GM12878 (cell line): ENCODE measurements at regions not wholly inside any gene's neighbourhood (a gene's known extent, or its start where the extent isn't known, plus 50 kb on each side); places are given as distances from the start of the nearest gene placed in this dataset.

Experiments
- ATAC-seq: fragments of 200-7000 bp; cut with Tn5 transposase; 3 replicates; pipeline ENCODE4 v1.9.1; 2020; ENCODE audit warnings: mild to moderate bottlenecking, moderate library complexity
- BruUV-seq: library from RNA; stranded (reverse); fragments of 400-500 nt; replicated peaks from 2 replicates; lab custom pipeline; 2021; lab: Mats Ljungman, UMichigan
- CTCF ChIA-PET: fragments of 300-600 bp; sonication (Branson Sonifier 250); formaldehyde crosslinking; extraction: SDS; loops from one replicate; lab custom pipeline; 2021; ENCODE audit warnings: inconsistent platforms; lab: Yijun Ruan, JAX
- POLR2A ChIA-PET: fragments of 350-600 bp; formaldehyde crosslinking; extraction: SDS; loops from one replicate; lab custom pipeline; 2021; ENCODE audit warnings: inconsistent platforms; lab: Charles Lee
- RAD21 ChIA-PET: fragments of 300-600 bp; sonication (Branson Sonifier 250); formaldehyde crosslinking; loops from one replicate; lab custom pipeline; 2023; ENCODE audit warnings: antibody characterized with exemption; ENCODE audit not compliant: unreplicated experiment; lab: Charles Lee
- SMC1A ChIA-PET: fragments of 300-600 bp; sonication (Branson Sonifier 250); formaldehyde crosslinking; loops from one replicate; lab custom pipeline; 2023; ENCODE audit not compliant: unreplicated experiment, uncharacterized antibody; lab: Charles Lee
- DNase-seq: peaks from one replicate; pipeline ENCODE4 v3.0.0-alpha.2; 2011; ENCODE audit warnings: low read depth, low spot score
- FAIRE-seq: peaks from 3 replicates; lab custom pipeline; 2011; peaks lifted over from hg19 to GRCh38; lab: Jason Lieb, UNC
- H2AFZ ChIP-seq: 2 replicates; pipeline ENCODE4 v1.6.0; 2011; ENCODE audit warnings: low read depth, low read length, control low read depth; ENCODE audit not compliant: control insufficient read depth
- H3K27ac ChIP-seq: 2 replicates; pipeline ENCODE4 v1.5.1; 2011; ENCODE audit warnings: control low read depth; ENCODE audit not compliant: control insufficient read depth, insufficient read depth
- H3K27me3 ChIP-seq, 2 experiments: replicated peaks in 1 of 2; 2 replicates each; pipeline versions ENCODE4 v1.6.0 to v1.6.1; 2011; ENCODE audit warnings: low read length in 1 of 2; ENCODE audit not compliant: control insufficient read depth in 2 of 2, insufficient read depth in 2 of 2
- H3K36me3 ChIP-seq, 2 experiments: 2 replicates each; pipeline ENCODE4 v1.5.1; 2011; ENCODE audit warnings: low read length in 1 of 2; ENCODE audit not compliant: control insufficient read depth in 2 of 2, insufficient read depth in 2 of 2
- H3K4me1 ChIP-seq: 2 replicates; pipeline ENCODE4 v1.6.1; 2011; ENCODE audit warnings: mild to moderate bottlenecking, low read length, moderate library complexity, mixed read lengths; ENCODE audit not compliant: control insufficient read depth, insufficient read depth
- H3K4me2 ChIP-seq: 2 replicates; pipeline ENCODE4 v1.6.0; 2011; ENCODE audit warnings: control low read depth; ENCODE audit not compliant: control insufficient read depth, insufficient read depth
- H3K4me3 ChIP-seq: fragments of 200-600 bp; sonication (generic); 2 replicates; pipeline ENCODE4 v1.5.1; 2016
- H3K79me2 ChIP-seq: 2 replicates; pipeline ENCODE4 v1.6.0; 2011; ENCODE audit warnings: low read length; ENCODE audit not compliant: control insufficient read depth, insufficient read depth
- H3K9ac ChIP-seq: 2 replicates; pipeline ENCODE4 v1.8.0; 2011; ENCODE audit warnings: low read length, control low read depth, mixed read lengths; ENCODE audit not compliant: control insufficient read depth, insufficient read depth
- H3K9me3 ChIP-seq: replicated peaks from 3 replicates; pipeline ENCODE4 v1.5.1; 2011; ENCODE audit warnings: mild to moderate bottlenecking, low read length; ENCODE audit not compliant: control insufficient read depth, insufficient read depth
- H4K20me1 ChIP-seq: 2 replicates; pipeline ENCODE4 v1.6.0; 2011; ENCODE audit not compliant: control insufficient read depth, insufficient read depth
- CHD4 ChIP-seq: fragments of 200-600 bp; sonication (generic); IDR thresholded peaks from 2 replicates; pipeline ENCODE4 v1.6.1; 2016; ENCODE audit warnings: mild to moderate bottlenecking
- EZH2 ChIP-seq: IDR thresholded peaks from 2 replicates; pipeline ENCODE4 v1.6.1; 2012; ENCODE audit warnings: low read depth, mild to moderate bottlenecking, control low read depth, inconsistent platforms, low read length, borderline replicate concordance; ENCODE audit not compliant: control insufficient read depth
- MEF2B ChIP-seq: fragments of 450-650 bp; IDR thresholded peaks from 2 replicates; pipeline ENCODE4 v1.6.1; 2018; ENCODE audit warnings: mild to moderate bottlenecking, moderate library complexity; ENCODE audit not compliant: partially characterized antibody, poor library complexity, severe bottlenecking
- MXI1 ChIP-seq: fragments of 150-350 bp; IDR thresholded peaks from 2 replicates; pipeline ENCODE4 v1.6.1; 2011; ENCODE audit warnings: low read depth, mild to moderate bottlenecking, inconsistent platforms, low read length, improper control_type of control experiment
- PAX8 ChIP-seq: fragments of 450-650 bp; IDR thresholded peaks from 2 replicates; pipeline ENCODE4 v1.6.1; 2017; ENCODE audit warnings: mild to moderate bottlenecking, moderate library complexity
- POLR2AphosphoS2 ChIP-seq: IDR thresholded peaks from 2 replicates; pipeline ENCODE4 v1.6.1; 2011; ENCODE audit warnings: low read depth, mild to moderate bottlenecking, low read length, improper control_type of control experiment, moderate library complexity
- RCOR1 ChIP-seq: conservative IDR thresholded peaks from 2 replicates; pipeline ENCODE4 v1.6.1; 2012; ENCODE audit warnings: low read depth, low read length, improper control_type of control experiment
- RFX5 ChIP-seq: IDR thresholded peaks from 2 replicates; pipeline ENCODE4 v1.6.1; 2011; ENCODE audit warnings: low read depth, low read length, improper control_type of control experiment
- SMAD5 ChIP-seq: IDR thresholded peaks from 2 replicates; pipeline ENCODE4 v1.6.1; 2016; ENCODE audit warnings: antibody characterized with exemption, low read depth
- SREBF2 ChIP-seq: IDR thresholded peaks from 2 replicates; pipeline ENCODE4 v1.6.1; 2012; ENCODE audit warnings: mild to moderate bottlenecking, low read length
- TCF12 ChIP-seq: IDR thresholded peaks from 2 replicates; pipeline ENCODE4 v1.6.1; 2011; ENCODE audit warnings: low read depth, mild to moderate bottlenecking, low read length
- YBX1 ChIP-seq: fragments of 450-650 bp; IDR thresholded peaks from 2 replicates; pipeline ENCODE4 v1.6.1; 2016; ENCODE audit warnings: antibody characterized with exemption
- ZNF622 ChIP-seq: fragments of 450-650 bp; IDR thresholded peaks from 2 replicates; pipeline ENCODE4 v1.6.1; 2017; ENCODE audit warnings: mild to moderate bottlenecking, inconsistent platforms
- WGBS: methylation state at CpG from one replicate; pipeline ENCODE4 v1.1.6; 2016; ENCODE audit warnings: low lambda C conversion rate; ENCODE audit not compliant: insufficient replicate concordance, insufficient coverage; ENCODE audit errors: missing lambda C conversion rate; 5-methylcytosine and 5-hydroxymethylcytosine counted together
- in situ Hi-C: fragments of 300-500 bp; cut with MboI; formaldehyde crosslinking; loops from 9 replicates; pipeline ENCODE4 v1.14.3; 2018; ENCODE audit warnings: mixed read lengths
- intact Hi-C: fragments of 100-400 bp; cut with micrococcal nuclease; formaldehyde crosslinking; loops from one replicate; pipeline ENCODE4 v1.14.2; 2022; ENCODE audit not compliant: unreplicated experiment
- TF ChIP-seq, protein P1 (sequence below): IDR thresholded peaks from 2 replicates; pipeline ENCODE4 v1.6.1; 2012; ENCODE audit warnings: low read depth, low read length, improper control_type of control experiment

GRCh38 chr19:29376855-29377354 is 148.9 kb upstream of the VSTM2B start:
- Histone ChIP-seq H3K9me3 (no peaks in the 10 kb centered on the region), H3K27me3 (no peaks in the 10 kb centered on the region), H3K4me2 (no peak overlapping the region), H4K20me1 (no peaks in the 10 kb centered on the region), H2AFZ (no peak overlapping the region), H3K4me3 (no peak overlapping the region), H3K27ac (no peak overlapping the region)
- SMC1A ChIA-PET, result no interaction called here
- in situ Hi-C loops, result no loop called here
- FAIRE-seq, result no peak
- 10% methylated on average over 5 of the region's 5 CpGs for WGBS
- CTCF ChIA-PET, result no interaction called here
- intact Hi-C loops, result no loop called here
- TF ChIP-seq MEF2B (no peak), EZH2 (no peak), SMAD5 (no peak), POLR2AphosphoS2 (no peak), RFX5 (no peak), MXI1 (no peak), CHD4 (no peak), SREBF2 (no peak), TCF12 (no peak), PAX8 (no peak), YBX1 (no peak), ZNF622 (no peak), RCOR1 (no peak)
- TF ChIP-seq, protein P1, sequence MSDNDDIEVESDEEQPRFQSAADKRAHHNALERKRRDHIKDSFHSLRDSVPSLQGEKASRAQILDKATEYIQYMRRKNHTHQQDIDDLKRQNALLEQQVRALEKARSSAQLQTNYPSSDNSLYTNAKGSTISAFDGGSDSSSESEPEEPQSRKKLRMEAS, result no peak
- TF ChIP-seq, all 136 proteins: peak for 0
- DNase-seq (no peak), ATAC-seq (no peak)
- RAD21 ChIA-PET, result no interaction called here
- no peak overlapping the region for H3K9ac ChIP-seq
- POLR2A ChIA-PET, result no interaction called here
- H3K4me1 ChIP-seq, result no peaks in the 10 kb centered on the region
- BruUV-seq, result no TSS peak
- H3K79me2 ChIP-seq, result no peaks in the 10 kb centered on the region
- no peaks in the 10 kb centered on the region for H3K36me3 ChIP-seq
